Liver (tissue), 8 donors: ENCODE measurements at regions not wholly inside any gene's neighbourhood (a gene's known extent, or its start where the extent isn't known, plus 50 kb on each side); places are given as distances from the start of the nearest gene placed in this dataset.

Experiments used
- DNase-seq: peaks from one replicate; pipeline ENCODE4 v3.0.0-alpha.2; 2017; ENCODE audit warnings: low spot score
- H3K27ac ChIP-seq, 2 donors: one replicate each; pipeline ENCODE4 v1.7.0; 2013; ENCODE audit warnings: inconsistent platforms in 2 of 2, low read length in 2 of 2, control low read depth in 1 of 2, low read depth in 1 of 2, mild to moderate bottlenecking in 1 of 2
- H3K27me3 ChIP-seq, 4 donors: one replicate each; pipeline versions ENCODE4 v1.6.1 to v1.7.0; 2013; ENCODE audit warnings: low read length in 3 of 4, inconsistent platforms in 1 of 4, mild to moderate bottlenecking in 1 of 4, moderate library complexity in 1 of 4; ENCODE audit not compliant: control insufficient read depth in 4 of 4, insufficient read depth in 4 of 4
- H3K36me3 ChIP-seq, 4 donors: one replicate each; pipeline versions ENCODE4 v1.6.1 to v1.7.0; 2013; ENCODE audit warnings: low read length in 3 of 4, mild to moderate bottlenecking in 3 of 4, low read depth in 1 of 4, moderate library complexity in 1 of 4; ENCODE audit not compliant: control insufficient read depth in 4 of 4, insufficient read depth in 3 of 4
- H3K4me1 ChIP-seq, 4 donors: one replicate each; pipeline versions ENCODE4 v1.6.1 to v1.7.0; 2013; ENCODE audit warnings: low read length in 3 of 4, mild to moderate bottlenecking in 3 of 4, moderate library complexity in 1 of 4; ENCODE audit not compliant: control insufficient read depth in 4 of 4, insufficient read depth in 4 of 4
- H3K4me3 ChIP-seq, 3 donors: one replicate each; pipeline versions ENCODE4 v1.6.1 to v1.7.0; 2013; ENCODE audit warnings: low read length in 3 of 3, control low read depth in 1 of 3, low read depth in 1 of 3, mild to moderate bottlenecking in 1 of 3
- H3K9ac ChIP-seq, 2 donors: one replicate each; pipeline ENCODE4 v1.7.0; 2013; ENCODE audit warnings: low read length in 2 of 2, mild to moderate bottlenecking in 2 of 2, moderate library complexity in 2 of 2, control low read depth in 1 of 2, low read depth in 1 of 2
- H3K9me3 ChIP-seq, 4 donors: one replicate each; pipeline versions ENCODE4 v1.6.1 to v1.7.0; 2013; ENCODE audit warnings: low read length in 3 of 4; ENCODE audit not compliant: control insufficient read depth in 4 of 4
- CTCF ChIP-seq: fragments of 150-350 bp; IDR thresholded peaks from 2 replicates; pipeline ENCODE4 v1.5.1; 2017; ENCODE audit warnings: improper control_type of control experiment, low read depth, low read length; ENCODE audit not compliant: missing input control
- EGR1 ChIP-seq, 2 donors: IDR thresholded peaks; 2 replicates each; pipeline ENCODE4 v1.6.1; 2016 to 2018; ENCODE audit warnings: antibody characterized with exemption in 2 of 2, low read depth in 2 of 2
- FOXA1 ChIP-seq: IDR thresholded peaks from 2 replicates; pipeline ENCODE4 v1.6.1; 2016; ENCODE audit warnings: antibody characterized with exemption
- FOXA2 ChIP-seq: IDR thresholded peaks from 2 replicates; pipeline ENCODE4 v1.6.1; 2016; ENCODE audit warnings: antibody characterized with exemption
- GABPA ChIP-seq, 2 donors: IDR thresholded peaks in 1 of 2; conservative IDR thresholded peaks in 1 of 2; 2 replicates each; pipeline ENCODE4 v1.6.1; 2016; ENCODE audit warnings: antibody characterized with exemption in 2 of 2, mild to moderate bottlenecking in 1 of 2, moderate library complexity in 1 of 2
- HNF4A ChIP-seq, 2 donors: conservative IDR thresholded peaks; 2 replicates each; pipeline ENCODE4 v1.6.1; 2016; ENCODE audit warnings: antibody characterized with exemption in 2 of 2, mild to moderate bottlenecking in 2 of 2
- HNF4G ChIP-seq: IDR thresholded peaks from 2 replicates; pipeline ENCODE4 v1.6.1; 2016; ENCODE audit warnings: antibody characterized with exemption
- JUND ChIP-seq, 2 donors: IDR thresholded peaks; 2 replicates each; pipeline ENCODE4 v1.6.1; 2016; ENCODE audit warnings: antibody characterized with exemption in 2 of 2
- NR2F2 ChIP-seq: IDR thresholded peaks from 2 replicates; pipeline ENCODE4 v1.6.1; 2016; ENCODE audit warnings: antibody characterized with exemption
- RAD21 ChIP-seq, 2 donors: IDR thresholded peaks; 2 replicates each; pipeline ENCODE4 v1.6.1; 2016; ENCODE audit warnings: antibody characterized with exemption in 2 of 2, mild to moderate bottlenecking in 2 of 2
- RXRA ChIP-seq, 2 donors: IDR thresholded peaks; 2 replicates each; pipeline ENCODE4 v1.6.1; 2017 to 2018; ENCODE audit warnings: antibody characterized with exemption in 2 of 2, mild to moderate bottlenecking in 1 of 2
- SP1 ChIP-seq: IDR thresholded peaks from 2 replicates; pipeline ENCODE4 v1.6.1; 2018; ENCODE audit warnings: antibody characterized with exemption, mild to moderate bottlenecking
- TAF1 ChIP-seq: conservative IDR thresholded peaks from 2 replicates; pipeline ENCODE4 v1.6.1; 2016; ENCODE audit warnings: antibody characterized with exemption, mild to moderate bottlenecking
- ZBTB33 ChIP-seq: IDR thresholded peaks from 2 replicates; pipeline ENCODE4 v1.6.1; 2016; ENCODE audit warnings: antibody characterized with exemption
- WGBS: extraction: QIAGEN DNeasy Blood & Tissue Kit; methylation state at CpG from one replicate; pipeline ENCODE4 v1.1.7; 2013; 5-methylcytosine and 5-hydroxymethylcytosine counted together
- TF ChIP-seq, protein P1 (sequence below): IDR thresholded peaks from 2 replicates; pipeline ENCODE4 v1.6.1; 2016; ENCODE audit warnings: antibody characterized with exemption, mild to moderate bottlenecking
- TF ChIP-seq, protein P2 (sequence below): IDR thresholded peaks from 2 replicates; pipeline ENCODE4 v1.6.1; 2016; ENCODE audit warnings: antibody characterized with exemption
- donor health status: healthy.
- donor health status: healthy.
- donor health status: healthy.
- donor health status: healthy.
- donor health status: healthy.

GRCh38 chr9:7454624-7455023 is 345.0 kb downstream of the DMAC1 start (continued):
- TF ChIP-seq ZBTB33 (no peak), EGR1 (IDR thresholded peaks at IDR 0.05; ENCODE audit: low read depth in 2 of 2) (no peak)

DNA sequence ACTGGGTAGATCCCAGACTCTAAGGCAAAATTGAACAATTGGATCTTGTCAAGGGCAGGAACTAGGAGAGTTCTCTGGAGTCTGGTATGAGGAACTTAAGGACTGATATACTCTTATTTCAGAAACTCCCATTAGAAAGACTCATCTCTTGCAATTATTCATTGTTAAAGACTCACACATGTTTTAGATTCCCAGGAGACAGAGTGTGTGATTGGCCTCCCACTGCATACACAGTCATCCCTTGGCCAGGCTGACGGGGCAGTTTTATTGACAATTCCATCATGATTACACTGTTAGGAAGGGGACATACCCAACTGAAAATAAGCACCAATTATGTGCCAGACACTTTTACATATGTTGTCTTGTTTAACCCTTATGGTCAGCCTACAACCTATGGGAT is 347.2 kb downstream of the DMAC1 start:
- Histone ChIP-seq H3K4me1 (no peaks in the 10 kb centered on the region), H3K36me3 (no peaks in the 10 kb centered on the region), H3K9ac (no peak overlapping the region), H3K27ac (no peak overlapping the region), H3K27me3 (no peaks in the 10 kb centered on the region), H3K9me3 (no peaks in the 10 kb centered on the region), H3K4me3 (no peak overlapping the region)
- no peak for DNase-seq
- 3% methylated on average over 1 of the region's 1 CpG for WGBS
- TF ChIP-seq FOXA1 (no peak), ZBTB33 (no peak), GABPA (IDR thresholded peaks at IDR 0.05 in 1 of 2, conservative IDR thresholded peaks at IDR 0.05 in 1 of 2) (no peak), CTCF (no peak), NR2F2 (no peak), EGR1 (IDR thresholded peaks at IDR 0.05; ENCODE audit: low read depth in 2 of 2) (no peak), TAF1 (no peak), HNF4G (no peak), SP1 (no peak)
- TF ChIP-seq, protein P1, sequence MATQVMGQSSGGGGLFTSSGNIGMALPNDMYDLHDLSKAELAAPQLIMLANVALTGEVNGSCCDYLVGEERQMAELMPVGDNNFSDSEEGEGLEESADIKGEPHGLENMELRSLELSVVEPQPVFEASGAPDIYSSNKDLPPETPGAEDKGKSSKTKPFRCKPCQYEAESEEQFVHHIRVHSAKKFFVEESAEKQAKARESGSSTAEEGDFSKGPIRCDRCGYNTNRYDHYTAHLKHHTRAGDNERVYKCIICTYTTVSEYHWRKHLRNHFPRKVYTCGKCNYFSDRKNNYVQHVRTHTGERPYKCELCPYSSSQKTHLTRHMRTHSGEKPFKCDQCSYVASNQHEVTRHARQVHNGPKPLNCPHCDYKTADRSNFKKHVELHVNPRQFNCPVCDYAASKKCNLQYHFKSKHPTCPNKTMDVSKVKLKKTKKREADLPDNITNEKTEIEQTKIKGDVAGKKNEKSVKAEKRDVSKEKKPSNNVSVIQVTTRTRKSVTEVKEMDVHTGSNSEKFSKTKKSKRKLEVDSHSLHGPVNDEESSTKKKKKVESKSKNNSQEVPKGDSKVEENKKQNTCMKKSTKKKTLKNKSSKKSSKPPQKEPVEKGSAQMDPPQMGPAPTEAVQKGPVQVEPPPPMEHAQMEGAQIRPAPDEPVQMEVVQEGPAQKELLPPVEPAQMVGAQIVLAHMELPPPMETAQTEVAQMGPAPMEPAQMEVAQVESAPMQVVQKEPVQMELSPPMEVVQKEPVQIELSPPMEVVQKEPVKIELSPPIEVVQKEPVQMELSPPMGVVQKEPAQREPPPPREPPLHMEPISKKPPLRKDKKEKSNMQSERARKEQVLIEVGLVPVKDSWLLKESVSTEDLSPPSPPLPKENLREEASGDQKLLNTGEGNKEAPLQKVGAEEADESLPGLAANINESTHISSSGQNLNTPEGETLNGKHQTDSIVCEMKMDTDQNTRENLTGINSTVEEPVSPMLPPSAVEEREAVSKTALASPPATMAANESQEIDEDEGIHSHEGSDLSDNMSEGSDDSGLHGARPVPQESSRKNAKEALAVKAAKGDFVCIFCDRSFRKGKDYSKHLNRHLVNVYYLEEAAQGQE = no peak

DNA sequence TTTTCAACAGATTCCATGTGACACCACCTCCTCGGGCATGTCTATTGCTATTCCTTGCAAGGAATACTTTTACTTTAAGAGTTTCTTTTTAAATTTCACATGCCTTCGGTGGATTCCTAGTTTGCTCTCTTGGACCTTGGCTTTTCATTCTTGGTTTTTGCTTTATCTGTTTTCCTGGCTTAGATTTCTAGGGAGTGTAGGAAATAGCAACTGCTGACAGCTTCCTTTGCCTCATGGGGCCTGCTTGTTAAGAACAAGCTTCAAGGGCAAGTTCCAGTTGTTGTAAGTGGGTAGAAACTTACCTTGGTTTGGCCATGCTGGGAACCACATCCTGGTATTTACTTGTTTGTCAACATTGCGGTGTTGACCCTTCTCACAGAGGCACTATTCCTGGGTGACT is 348.5 kb downstream of the DMAC1 start:
- WGBS = 74% methylated on average over 3 of the region's 3 CpGs
- Histone ChIP-seq H3K4me3 (no peak overlapping the region), H3K27ac (no peak overlapping the region), H3K27me3 (no peaks in the 10 kb centered on the region), H3K4me1 (no peaks in the 10 kb centered on the region), H3K9me3 (no peaks in the 10 kb centered on the region), H3K36me3 (no peaks in the 10 kb centered on the region), H3K9ac (no peak overlapping the region)
- DNase-seq = no peak
- TF ChIP-seq HNF4A (conservative IDR thresholded peaks at IDR 0.05) = no peak
- TF ChIP-seq NR2F2 = no peak
- no peak for TF ChIP-seq RXRA (IDR thresholded peaks at IDR 0.05)
- TF ChIP-seq, protein P1 = no peak
- no peak for TF ChIP-seq RAD21 (IDR thresholded peaks at IDR 0.05)
- no peak for TF ChIP-seq GABPA (IDR thresholded peaks at IDR 0.05 in 1 of 2, conservative IDR thresholded peaks at IDR 0.05 in 1 of 2)
- no peak for TF ChIP-seq SP1
- TF ChIP-seq FOXA2 = no peak
- no peak for TF ChIP-seq EGR1 (IDR thresholded peaks at IDR 0.05; ENCODE audit: low read depth in 2 of 2)
- no peak for TF ChIP-seq JUND (IDR thresholded peaks at IDR 0.05)
- TF ChIP-seq, protein P2, sequence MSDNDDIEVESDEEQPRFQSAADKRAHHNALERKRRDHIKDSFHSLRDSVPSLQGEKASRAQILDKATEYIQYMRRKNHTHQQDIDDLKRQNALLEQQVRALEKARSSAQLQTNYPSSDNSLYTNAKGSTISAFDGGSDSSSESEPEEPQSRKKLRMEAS = no peak
